Neuronal stem cell (in vitro differentiated cells): ENCODE measurements at regions not wholly inside any gene's neighbourhood (a gene's known extent, or its start where the extent isn't known, plus 50 kb on each side); places are given as distances from the start of the nearest gene placed in this dataset.

ENCODE experiments used
- DNase-seq: peaks from one replicate; pipeline ENCODE4 v3.0.0-alpha.2; 2013; ENCODE audit warnings: low spot score
- H2AFZ ChIP-seq: one replicate; pipeline ENCODE4 v1.6.1; 2013; ENCODE audit warnings: mild to moderate bottlenecking, low read length, inconsistent platforms
- H2AK5ac ChIP-seq: 2 replicates; pipeline ENCODE4 v1.6.1; 2013; ENCODE audit warnings: low read depth, mild to moderate bottlenecking, inconsistent platforms, low read length, moderate library complexity, mixed read lengths
- H2BK120ac ChIP-seq: 2 replicates; pipeline ENCODE4 v1.6.1; 2013; ENCODE audit warnings: low read depth, mild to moderate bottlenecking, inconsistent platforms, low read length, moderate library complexity, mixed read lengths
- H2BK12ac ChIP-seq: one replicate; pipeline ENCODE4 v1.6.1; 2013; ENCODE audit warnings: low read length, inconsistent platforms
- H2BK15ac ChIP-seq: 2 replicates; pipeline ENCODE4 v1.6.1; 2013; ENCODE audit warnings: mild to moderate bottlenecking, low read length, inconsistent platforms, mixed read lengths
- H2BK5ac ChIP-seq: one replicate; pipeline ENCODE4 v1.6.1; 2013; ENCODE audit warnings: inconsistent platforms, mild to moderate bottlenecking, low read length, moderate library complexity
- H3K14ac ChIP-seq: one replicate; pipeline ENCODE4 v1.6.1; 2013; ENCODE audit warnings: low read length, inconsistent platforms
- H3K18ac ChIP-seq: 2 replicates; pipeline ENCODE4 v1.6.1; 2013; ENCODE audit warnings: low read length, inconsistent platforms
- H3K23ac ChIP-seq: 2 replicates; pipeline ENCODE4 v1.6.1; 2013; ENCODE audit warnings: low read depth, mild to moderate bottlenecking, mixed read lengths, low read length, inconsistent platforms; ENCODE audit not compliant: poor library complexity
- H3K27ac ChIP-seq: replicated peaks from 3 replicates; pipeline ENCODE4 v1.5.1; 2013; ENCODE audit warnings: low read length, inconsistent platforms
- H3K27me3 ChIP-seq, 3 experiments: 2 replicates each; pipeline ENCODE4 v1.6.1; 2013; ENCODE audit warnings: low read length in 3 of 3, mild to moderate bottlenecking in 2 of 3, inconsistent platforms in 1 of 3, low read depth in 1 of 3, mixed read lengths in 1 of 3, moderate library complexity in 1 of 3; ENCODE audit not compliant: control insufficient read depth in 3 of 3, insufficient read depth in 3 of 3
- H3K36me3 ChIP-seq, 2 donors: replicated peaks in 1 of 2; 2 replicates each; pipeline ENCODE4 v1.6.1; 2013; ENCODE audit warnings: low read length in 2 of 2; ENCODE audit not compliant: control insufficient read depth in 2 of 2, insufficient read depth in 2 of 2
- H3K4ac ChIP-seq: 2 replicates; pipeline ENCODE4 v1.6.1; 2013; ENCODE audit warnings: inconsistent platforms, mild to moderate bottlenecking, low read length, moderate library complexity
- H3K4me1 ChIP-seq, 2 donors: 1 replicate in 1 of 2; 2 replicates in 1 of 2; pipeline ENCODE4 v1.6.1; 2013; ENCODE audit warnings: low read length in 2 of 2, low read depth in 1 of 2; ENCODE audit not compliant: control insufficient read depth in 2 of 2, insufficient read depth in 1 of 2
- H3K4me2 ChIP-seq: one replicate; pipeline ENCODE4 v1.6.1; 2013; ENCODE audit warnings: mild to moderate bottlenecking, low read length, inconsistent platforms; ENCODE audit not compliant: insufficient read depth, poor library complexity, severe bottlenecking
- H3K4me3 ChIP-seq, 2 donors: 2 replicates each; pipeline ENCODE4 v1.5.1; 2013; ENCODE audit warnings: low read length in 2 of 2, mild to moderate bottlenecking in 2 of 2, inconsistent platforms in 1 of 2, moderate library complexity in 1 of 2
- H3K79me1 ChIP-seq: one replicate; pipeline ENCODE4 v1.6.1; 2013; ENCODE audit warnings: low read depth, mild to moderate bottlenecking, inconsistent platforms, low read length, moderate library complexity
- H3K9ac ChIP-seq: one replicate; pipeline ENCODE4 v1.6.1; 2013; ENCODE audit warnings: mild to moderate bottlenecking, low read depth, low read length, inconsistent platforms; ENCODE audit not compliant: poor library complexity
- H3K9me3 ChIP-seq, 2 donors: replicated peaks in 1 of 2; 2 replicates each; pipeline versions ENCODE3 to v1.6.1; 2013; ENCODE audit warnings: low read length in 2 of 2, mild to moderate bottlenecking in 2 of 2, inconsistent platforms in 1 of 2, low read depth in 1 of 2, mixed read lengths in 1 of 2, moderate library complexity in 1 of 2; ENCODE audit not compliant: control insufficient read depth in 2 of 2, insufficient read depth in 1 of 2
- H4K8ac ChIP-seq: one replicate; pipeline ENCODE4 v1.6.1; 2013; ENCODE audit warnings: low read depth, mild to moderate bottlenecking, inconsistent platforms, low read length, moderate library complexity
- H4K91ac ChIP-seq: one replicate; pipeline ENCODE4 v1.6.1; 2013; ENCODE audit warnings: low read length, low read depth, mild to moderate bottlenecking, inconsistent platforms; ENCODE audit not compliant: poor library complexity
- WGBS, 2 donors: extraction: QIAGEN DNeasy Blood & Tissue Kit; methylation state at CpG; one replicate each; pipeline ENCODE4 v1.1.7; 2013; ENCODE audit warnings: missing lambda C conversion rate in 2 of 2, mixed read lengths in 1 of 2; ENCODE audit not compliant: insufficient read length in 2 of 2, insufficient replicate concordance in 1 of 2; ENCODE audit errors: extremely low coverage in 2 of 2; 5-methylcytosine and 5-hydroxymethylcytosine counted together

DNA sequence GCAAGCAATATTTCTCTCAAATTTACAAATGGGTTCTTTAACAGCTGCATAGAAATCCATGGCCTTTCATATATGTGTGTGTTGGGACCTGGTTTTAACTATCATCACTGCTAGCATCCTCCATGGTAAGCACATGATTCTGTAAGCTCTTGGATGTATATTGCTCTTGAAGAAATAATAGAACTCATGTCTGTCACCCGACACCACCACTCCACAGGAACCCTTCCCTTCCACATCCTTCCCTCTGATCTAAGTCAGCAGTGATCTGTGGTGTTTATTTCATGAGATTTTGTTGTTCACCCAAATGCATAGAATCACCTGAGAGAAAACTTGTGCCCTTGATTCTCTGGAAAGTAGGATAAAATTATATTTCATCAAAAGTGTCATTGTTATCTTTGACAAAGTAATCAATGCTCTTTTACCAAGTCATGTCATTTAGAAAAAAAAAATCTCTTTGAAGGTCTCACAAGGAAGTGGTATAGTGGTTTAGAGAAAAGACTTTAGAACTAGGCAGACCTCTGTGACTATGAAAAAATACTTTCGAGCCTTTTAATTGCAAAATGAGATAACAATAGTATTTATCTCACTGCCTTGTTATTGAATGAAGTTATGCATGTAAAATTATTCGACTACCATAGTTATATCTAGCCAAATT, 649.8 kb upstream of the SLC35B3 start:
- no peak overlapping the region for H3K18ac ChIP-seq
- no peak overlapping the region for H2BK12ac ChIP-seq
- DNase-seq: no peak
- no peak overlapping the region for H2BK15ac ChIP-seq
- no peak overlapping the region for H2AFZ ChIP-seq
- H3K27ac ChIP-seq: no peak overlapping the region
- no peak overlapping the region for H3K9ac ChIP-seq
- no peak overlapping the region for H4K8ac ChIP-seq
- H4K91ac ChIP-seq: no peak overlapping the region
- H3K4me1 ChIP-seq: peaks cover 0 to 14% of the 10 kb centered on the region in 2 donors
- no peak overlapping the region for H3K4me3 ChIP-seq
- H3K14ac ChIP-seq: no peak overlapping the region
- H3K23ac ChIP-seq: no peak overlapping the region
- H3K36me3 ChIP-seq: no peaks in the 10 kb centered on the region
- no peaks in the 10 kb centered on the region for H3K9me3 ChIP-seq
- no peaks in the 10 kb centered on the region for H3K79me1 ChIP-seq
- H2BK5ac ChIP-seq: no peak overlapping the region
- no peak overlapping the region for H3K4me2 ChIP-seq
- H2BK120ac ChIP-seq: no peak overlapping the region
- H3K4ac ChIP-seq: no peak overlapping the region
- H3K27me3 ChIP-seq: no peaks in the 10 kb centered on the region
- WGBS, 2 donors: no CpG with 5 or more reads among the region's 3 CpGs
- no peak overlapping the region for H2AK5ac ChIP-seq

DNA sequence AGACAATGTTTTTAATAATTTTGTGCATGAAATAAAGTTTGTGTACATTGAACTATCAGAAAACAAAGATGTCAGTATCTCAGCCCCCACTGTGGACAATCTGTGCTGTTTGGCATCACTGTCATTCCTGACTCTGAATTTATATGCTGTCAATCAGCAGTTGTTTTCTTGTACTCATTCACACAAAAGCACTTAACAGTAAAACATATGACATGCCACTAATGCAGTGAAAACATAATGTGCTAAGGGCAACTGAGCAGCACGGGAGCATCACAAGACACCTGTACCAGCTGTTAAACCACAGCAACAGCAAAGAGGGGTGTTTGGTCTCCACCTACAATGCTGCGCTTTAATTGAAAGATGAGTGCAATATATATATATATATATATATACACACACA, 647.8 kb upstream of the SLC35B3 start:
- no peak overlapping the region for H3K4me2 ChIP-seq
- H2AFZ ChIP-seq: no peak overlapping the region
- H4K91ac ChIP-seq: no peak overlapping the region
- no peak overlapping the region for H3K18ac ChIP-seq
- H2BK5ac ChIP-seq: no peak overlapping the region
- no peaks in the 10 kb centered on the region for H3K9me3 ChIP-seq
- H2BK12ac ChIP-seq: no peak overlapping the region
- no peak for DNase-seq
- no peak overlapping the region for H2BK120ac ChIP-seq
- H4K8ac ChIP-seq: no peak overlapping the region
- H2BK15ac ChIP-seq: no peak overlapping the region
- H2AK5ac ChIP-seq: no peak overlapping the region
- peaks cover 0 to 14% of the 10 kb centered on the region in 2 donors for H3K4me1 ChIP-seq
- no peak overlapping the region for H3K27ac ChIP-seq
- no peak overlapping the region for H3K4me3 ChIP-seq
- no peak overlapping the region for H3K4ac ChIP-seq
- no peak overlapping the region for H3K9ac ChIP-seq
- no CpG with 5 or more reads among the region's 2 CpGs for WGBS, 2 donors
- H3K79me1 ChIP-seq: no peaks in the 10 kb centered on the region
- H3K27me3 ChIP-seq: no peaks in the 10 kb centered on the region
- H3K14ac ChIP-seq: no peak overlapping the region
- no peaks in the 10 kb centered on the region for H3K36me3 ChIP-seq
- H3K23ac ChIP-seq: no peak overlapping the region

DNA sequence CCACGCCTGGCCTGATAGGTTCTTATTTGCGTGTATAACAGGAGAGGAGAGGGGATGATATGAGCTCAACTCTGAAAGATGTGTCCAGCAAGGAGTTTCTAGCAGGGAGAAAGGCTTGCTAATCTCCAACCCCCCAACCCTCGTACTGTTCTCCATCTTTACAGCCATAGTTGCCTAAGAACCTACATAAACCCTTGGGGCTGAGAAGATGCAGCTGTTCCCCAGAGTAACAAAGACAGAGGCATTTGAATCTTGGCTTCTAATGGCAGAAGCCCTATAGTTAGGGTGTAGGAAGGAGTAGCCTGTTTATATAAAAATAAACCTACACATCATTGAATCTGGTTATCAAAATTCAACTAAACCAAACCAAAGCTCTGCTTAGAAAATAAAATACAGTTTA, 631.4 kb upstream of the SLC35B3 start:
- no peak for DNase-seq
- Histone ChIP-seq H2AFZ (no peak overlapping the region), H3K4me2 (no peak overlapping the region), H4K8ac (no peak overlapping the region), H3K23ac (no peak overlapping the region), H3K4ac (no peak overlapping the region), H2AK5ac (no peak overlapping the region), H3K27me3 (no peaks in the 10 kb centered on the region), H2BK120ac (no peak overlapping the region), H3K4me1 (no peaks in the 10 kb centered on the region), H3K79me1 (no peaks in the 10 kb centered on the region), H3K14ac (no peak overlapping the region), H4K91ac (no peak overlapping the region), H2BK12ac (no peak overlapping the region), H3K9ac (no peak overlapping the region), H2BK15ac (no peak overlapping the region), H3K36me3 (no peaks in the 10 kb centered on the region), H3K9me3 (no peaks in the 10 kb centered on the region), H3K18ac (no peak overlapping the region), H3K27ac (no peak overlapping the region), H2BK5ac (no peak overlapping the region), H3K4me3 (no peak overlapping the region)
- no CpG with 5 or more reads among the region's 3 CpGs for WGBS, 2 donors

DNA sequence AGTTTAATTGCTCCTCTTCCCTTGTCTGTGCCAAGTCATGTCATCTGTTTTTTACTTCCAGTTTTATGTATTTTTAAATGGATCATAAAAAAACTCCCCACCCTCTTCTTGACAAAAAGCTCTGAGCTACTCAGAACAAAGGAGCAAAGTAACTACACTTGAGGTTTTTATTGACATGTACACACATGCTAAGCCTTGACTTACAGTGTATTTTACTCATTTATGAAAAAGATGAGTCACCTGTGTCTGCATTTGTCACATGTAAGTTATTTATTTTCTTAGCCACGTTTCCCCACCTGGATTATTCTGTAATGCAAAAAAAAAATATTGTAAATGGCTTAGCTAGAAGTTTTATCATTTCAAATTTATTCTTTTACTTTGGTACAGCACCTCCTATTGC, 628.8 kb upstream of the SLC35B3 start:
- Histone ChIP-seq H3K4me1 (no peaks in the 10 kb centered on the region), H2AK5ac (no peak overlapping the region), H4K91ac (no peak overlapping the region), H2BK12ac (no peak overlapping the region), H2AFZ (no peak overlapping the region), H3K79me1 (no peaks in the 10 kb centered on the region), H3K9ac (no peak overlapping the region), H3K23ac (no peak overlapping the region), H2BK5ac (no peak overlapping the region), H3K27ac (no peak overlapping the region), H3K4me3 (no peak overlapping the region), H2BK120ac (no peak overlapping the region), H3K9me3 (no peaks in the 10 kb centered on the region), H3K36me3 (no peaks in the 10 kb centered on the region), H3K14ac (no peak overlapping the region), H4K8ac (no peak overlapping the region), H3K18ac (no peak overlapping the region), H3K4me2 (no peak overlapping the region), H3K27me3 (no peaks in the 10 kb centered on the region), H2BK15ac (no peak overlapping the region), H3K4ac (no peak overlapping the region)
- no peak for DNase-seq
- WGBS, 2 donors: no CpG with 5 or more reads among the region's 1 CpG
